Tibial nerve (tissue), 3 donors: ENCODE measurements at regions not wholly inside any gene's neighbourhood (a gene's known extent, or its start where the extent isn't known, plus 50 kb on each side); places are given as distances from the start of the nearest gene placed in this dataset.

Source experiments
- POLR2A ChIP-seq, 2 donors: fragments of 450-650 bp; IDR thresholded peaks; one replicate each; pipeline ENCODE4 v1.6.1; 2017; ENCODE audit warnings: antibody characterized with exemption in 2 of 2, mild to moderate bottlenecking in 2 of 2, moderate library complexity in 2 of 2
- TF ChIP-seq, protein P1 (sequence below), 5 experiments: fragments of 200-600 bp in 3 of 5; fragments of 450-650 bp in 2 of 5; sonication (generic) in 3 of 5; IDR thresholded peaks; one replicate each; pipeline ENCODE4 v1.5.1; 2016 to 2019; ENCODE audit warnings: antibody characterized with exemption in 5 of 5, mild to moderate bottlenecking in 3 of 5, moderate library complexity in 2 of 5

- TF ChIP-seq, protein P1, sequence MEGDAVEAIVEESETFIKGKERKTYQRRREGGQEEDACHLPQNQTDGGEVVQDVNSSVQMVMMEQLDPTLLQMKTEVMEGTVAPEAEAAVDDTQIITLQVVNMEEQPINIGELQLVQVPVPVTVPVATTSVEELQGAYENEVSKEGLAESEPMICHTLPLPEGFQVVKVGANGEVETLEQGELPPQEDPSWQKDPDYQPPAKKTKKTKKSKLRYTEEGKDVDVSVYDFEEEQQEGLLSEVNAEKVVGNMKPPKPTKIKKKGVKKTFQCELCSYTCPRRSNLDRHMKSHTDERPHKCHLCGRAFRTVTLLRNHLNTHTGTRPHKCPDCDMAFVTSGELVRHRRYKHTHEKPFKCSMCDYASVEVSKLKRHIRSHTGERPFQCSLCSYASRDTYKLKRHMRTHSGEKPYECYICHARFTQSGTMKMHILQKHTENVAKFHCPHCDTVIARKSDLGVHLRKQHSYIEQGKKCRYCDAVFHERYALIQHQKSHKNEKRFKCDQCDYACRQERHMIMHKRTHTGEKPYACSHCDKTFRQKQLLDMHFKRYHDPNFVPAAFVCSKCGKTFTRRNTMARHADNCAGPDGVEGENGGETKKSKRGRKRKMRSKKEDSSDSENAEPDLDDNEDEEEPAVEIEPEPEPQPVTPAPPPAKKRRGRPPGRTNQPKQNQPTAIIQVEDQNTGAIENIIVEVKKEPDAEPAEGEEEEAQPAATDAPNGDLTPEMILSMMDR (IDR thresholded peaks at IDR 0.05), result no peak
- TF ChIP-seq POLR2A (IDR thresholded peaks at IDR 0.05), result no peak
Measured at GRCh38 chr4:128363966-128364365, 76.4 kb upstream of the PGRMC2 start.
